Kidney glomerular epithelial cell (primary cell): ENCODE measurements at regions not wholly inside any gene's neighbourhood (a gene's known extent, or its start where the extent isn't known, plus 50 kb on each side); places are given as distances from the start of the nearest gene placed in this dataset.

Source experiments
- DNase-seq: peaks from one replicate; lab custom pipeline; 2025; lab: John Stamatoyannopoulos, UW

DNA sequence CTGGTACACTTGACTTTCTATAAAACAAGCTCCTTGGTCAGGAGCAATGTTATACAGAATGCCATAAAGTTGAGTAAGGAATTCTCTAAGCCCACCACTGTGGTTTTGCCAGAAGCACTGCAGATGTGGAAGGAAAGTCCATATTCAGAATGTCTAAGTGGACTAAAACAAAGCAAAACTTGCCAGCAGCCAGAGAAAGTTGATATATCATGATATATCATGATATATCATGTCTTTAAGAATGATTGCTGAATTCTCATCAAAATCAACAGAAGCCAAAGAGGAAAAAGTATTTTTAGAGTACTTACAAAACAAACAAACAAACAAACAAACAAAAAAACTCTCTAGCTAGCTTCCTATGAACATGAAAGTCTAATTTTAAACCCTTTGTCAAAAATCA lies 424.8 kb upstream of the OR4E1 start:
- no peak for DNase-seq

DNA sequence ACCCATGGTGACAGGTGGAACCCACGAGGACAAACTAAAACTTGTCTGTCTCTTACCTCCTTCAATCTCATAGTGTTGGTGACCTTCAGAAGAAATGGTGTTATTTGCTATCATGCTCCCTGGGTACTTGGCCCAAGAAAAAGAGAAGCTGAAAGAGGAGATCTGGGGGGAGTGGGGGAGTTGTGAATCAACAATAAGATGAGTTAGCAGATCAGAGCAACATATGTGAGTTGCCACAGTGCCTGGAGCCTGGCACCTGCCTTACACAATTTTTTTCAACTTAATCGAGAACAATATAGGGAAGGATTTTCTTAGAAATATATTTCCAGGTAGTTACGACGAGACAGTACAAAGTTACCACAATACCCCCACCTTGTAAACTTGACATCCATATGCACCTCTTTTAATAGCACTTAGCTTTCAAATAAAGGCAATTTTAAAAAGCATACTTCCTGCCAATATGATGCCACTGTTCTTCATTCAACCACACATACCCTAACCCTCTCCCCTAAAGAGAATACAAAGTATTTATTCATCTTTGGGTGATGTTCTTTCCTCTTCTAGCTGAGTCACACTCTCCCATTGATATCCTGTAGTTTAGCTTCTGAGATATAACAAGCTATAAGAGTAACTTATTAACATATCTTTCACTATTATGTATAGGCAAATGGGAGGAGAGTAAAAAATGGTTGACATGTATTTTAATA lies 424.1 kb upstream of the OR4E1 start:
- no peak for DNase-seq

DNA sequence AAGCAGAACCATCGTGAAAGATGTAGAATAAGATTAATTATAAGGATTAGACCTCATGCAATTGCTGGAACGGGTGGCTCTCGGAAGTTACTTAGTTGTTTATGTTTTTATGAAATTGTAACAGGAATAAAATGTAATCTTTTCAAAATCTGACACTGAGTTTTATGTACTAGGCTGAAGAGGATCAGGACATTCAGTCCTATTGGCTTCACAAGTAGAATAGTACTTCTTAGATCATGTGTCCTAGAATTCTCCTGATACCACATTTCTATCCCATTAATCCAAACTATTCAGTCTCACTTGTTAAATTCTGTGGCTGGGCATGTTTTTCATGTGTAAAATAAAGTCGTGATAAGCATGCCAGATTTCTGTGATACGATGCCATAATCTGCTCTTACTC lies 423.5 kb upstream of the OR4E1 start:
- DNase-seq: no peak

DNA sequence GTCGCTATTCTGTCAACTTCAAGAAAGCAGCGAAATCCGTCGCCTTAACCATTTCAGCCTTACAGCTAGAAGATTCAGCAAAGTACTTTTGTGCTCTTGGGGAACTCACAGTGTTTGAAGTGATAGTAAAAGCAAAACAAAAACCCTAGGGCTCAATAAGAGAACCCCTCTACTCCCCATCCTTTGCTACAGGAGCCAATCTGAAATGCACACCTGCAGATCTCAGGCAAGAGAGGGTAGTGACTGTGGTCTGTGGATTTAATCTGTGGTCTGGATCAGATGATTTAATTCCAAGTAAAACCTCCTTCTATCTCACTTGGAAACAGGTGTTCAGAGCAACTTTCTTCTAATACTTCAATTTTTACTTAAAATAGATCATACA lies 422.9 kb upstream of the OR4E1 start:
- DNase-seq: no peak

DNA sequence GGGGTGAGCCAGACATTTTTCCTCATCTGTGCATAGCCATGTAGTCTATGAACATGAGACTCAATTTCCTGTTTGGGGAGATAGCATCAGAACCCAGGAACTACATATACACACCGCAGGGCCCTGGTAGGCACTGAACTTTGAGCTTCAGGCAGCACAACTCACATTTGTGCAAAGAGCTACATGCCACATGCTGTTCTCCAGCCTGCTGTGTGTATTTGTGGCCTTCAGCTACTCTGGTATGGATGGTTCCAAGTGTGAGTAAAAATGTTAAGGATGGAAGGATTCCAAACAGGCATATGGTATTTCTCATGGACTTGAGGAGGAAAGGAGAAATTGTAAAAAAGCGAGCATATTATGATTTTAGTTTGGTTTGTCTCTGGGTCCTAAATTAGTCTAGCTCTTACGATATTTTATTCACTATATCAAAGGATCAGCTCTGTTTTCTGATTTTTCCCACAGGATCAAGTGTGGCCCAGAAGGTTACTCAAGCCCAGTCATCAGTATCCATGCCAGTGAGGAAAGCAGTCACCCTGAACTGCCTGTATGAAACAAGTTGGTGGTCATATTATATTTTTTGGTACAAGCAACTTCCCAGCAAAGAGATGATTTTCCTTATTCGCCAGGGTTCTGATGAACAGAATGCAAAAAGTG lies 422.4 kb upstream of the OR4E1 start:
- DNase-seq: no peak

DNA sequence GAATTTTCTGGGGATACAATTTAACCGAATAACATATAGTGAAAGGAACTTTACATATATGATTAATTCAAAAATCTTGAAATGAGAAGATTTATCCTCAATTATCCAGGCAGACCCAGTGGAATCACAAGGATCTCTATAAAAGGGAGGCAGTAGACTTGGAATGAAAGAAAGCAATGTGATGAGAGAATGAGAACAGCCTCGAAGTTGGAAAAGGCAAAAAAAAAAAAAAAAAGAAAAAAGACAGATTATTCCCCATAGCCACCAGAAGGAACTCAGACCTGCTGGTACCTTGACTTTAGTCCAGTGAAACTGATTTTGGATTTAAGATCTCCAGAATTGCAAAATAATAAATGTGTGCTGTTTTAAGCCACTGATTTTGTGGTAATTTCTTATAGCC lies 416.3 kb upstream of the OR4E1 start:
- no peak for DNase-seq

DNA sequence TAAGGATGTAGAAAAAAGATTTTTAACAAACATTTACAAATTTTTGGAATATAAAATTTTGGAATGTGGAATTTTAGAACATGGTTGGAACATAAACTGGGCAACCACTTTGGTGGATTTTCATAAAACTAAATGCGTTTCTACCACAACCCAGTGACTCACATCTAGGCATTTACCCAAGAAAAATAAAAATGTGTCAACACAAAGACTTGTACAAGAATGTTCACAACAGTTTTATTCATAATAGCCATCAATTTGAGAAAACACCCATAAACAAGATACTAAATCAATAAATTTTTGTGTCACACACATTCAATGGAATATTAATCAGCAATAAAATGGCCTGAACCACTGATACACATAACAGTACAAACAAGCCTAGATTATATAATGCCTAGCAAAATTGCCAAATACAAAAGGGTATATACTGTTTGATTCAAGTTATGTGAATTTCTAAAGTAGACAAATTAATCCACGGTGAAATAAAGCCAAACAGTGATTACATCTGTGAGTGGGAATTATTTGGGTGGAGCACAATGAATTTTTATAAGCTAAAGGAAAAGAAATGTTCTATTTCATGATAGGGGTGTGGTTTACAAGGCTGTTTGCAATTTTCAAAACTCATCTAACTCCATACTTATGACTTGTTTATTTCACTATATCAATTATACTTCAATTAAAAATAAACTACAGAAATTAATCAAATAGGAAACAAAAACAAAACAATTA lies 415.2 kb upstream of the OR4E1 start:
- no peak for DNase-seq

DNA sequence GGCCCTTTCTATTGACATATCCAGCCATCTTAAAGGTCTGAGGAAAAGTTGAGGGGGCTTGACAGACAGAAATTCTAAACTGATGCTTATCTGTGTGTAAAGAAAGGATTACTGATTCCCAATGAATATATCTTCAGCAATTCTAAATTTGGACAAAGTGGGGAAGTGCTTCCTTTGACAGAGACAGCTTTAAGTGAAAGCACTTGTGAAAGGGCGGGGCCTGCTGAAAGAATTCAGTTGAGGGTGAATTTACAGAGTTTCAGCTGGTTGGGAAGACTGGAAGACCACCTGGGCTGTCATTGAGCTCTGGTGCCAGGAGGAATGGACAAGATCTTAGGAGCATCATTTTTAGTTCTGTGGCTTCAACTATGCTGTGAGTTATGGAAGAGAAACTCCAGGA lies 412.5 kb upstream of the OR4E1 start:
- no peak for DNase-seq

DNA sequence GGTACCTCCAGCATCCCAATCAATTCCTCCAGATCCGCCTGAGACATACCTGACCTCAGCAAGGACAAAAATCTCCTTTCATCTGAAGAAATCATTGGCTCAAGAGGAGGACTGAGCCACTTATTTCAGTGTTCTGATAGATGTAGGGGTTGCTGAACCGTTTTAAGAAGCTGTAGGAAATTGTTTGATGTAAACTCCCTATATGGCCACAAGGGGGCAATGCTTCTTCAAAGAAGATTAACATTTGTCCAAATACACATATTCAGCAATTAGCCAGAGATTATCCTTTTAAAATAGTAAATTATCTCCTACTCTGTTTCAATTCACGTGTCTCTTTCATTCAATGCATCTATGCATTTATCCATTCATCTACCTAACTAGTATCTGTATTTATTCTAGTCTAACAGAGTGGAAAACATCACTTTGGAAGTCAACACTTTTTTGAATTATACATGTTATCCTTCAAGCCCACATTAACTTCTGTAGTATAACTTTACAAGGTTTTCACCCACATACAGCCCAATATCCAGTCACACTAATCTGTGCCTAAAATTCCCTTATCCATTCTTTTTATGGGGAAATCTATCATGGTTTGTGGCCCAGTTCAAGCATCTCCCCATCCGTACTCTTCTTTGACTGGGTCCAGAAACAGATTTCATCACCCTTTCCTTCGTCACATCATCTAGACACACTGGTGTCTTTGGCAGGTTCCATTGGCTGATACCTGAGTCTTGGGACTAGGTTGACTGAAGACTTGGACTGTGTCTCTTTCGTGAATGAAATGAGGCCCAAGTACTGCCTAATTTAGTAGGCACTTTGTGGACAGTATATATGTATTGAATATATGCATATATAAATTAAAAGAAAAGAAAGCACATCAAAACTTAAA lies 411.0 kb upstream of the OR4E1 start:
- DNase-seq: peak; percentile 52

DNA sequence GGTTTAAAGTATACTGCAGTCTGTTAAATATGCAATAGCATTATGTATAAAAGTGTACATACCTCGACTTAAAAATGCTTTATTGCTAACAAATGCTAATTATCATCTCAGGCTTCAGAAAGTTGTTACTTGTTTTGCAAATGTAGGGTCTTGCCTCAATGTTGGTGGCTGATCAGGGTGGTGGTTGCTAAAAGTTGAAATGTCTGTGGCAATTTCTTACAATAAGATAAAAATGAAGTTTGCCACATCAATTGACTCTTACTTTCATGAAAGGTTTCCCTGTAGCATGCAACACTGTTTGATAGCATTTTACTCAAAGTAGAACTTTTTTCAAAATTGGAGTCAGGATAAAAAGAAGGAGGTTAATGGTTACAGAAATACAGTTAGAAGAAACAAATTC lies 407.7 kb upstream of the OR4E1 start:
- DNase-seq: no peak

DNA sequence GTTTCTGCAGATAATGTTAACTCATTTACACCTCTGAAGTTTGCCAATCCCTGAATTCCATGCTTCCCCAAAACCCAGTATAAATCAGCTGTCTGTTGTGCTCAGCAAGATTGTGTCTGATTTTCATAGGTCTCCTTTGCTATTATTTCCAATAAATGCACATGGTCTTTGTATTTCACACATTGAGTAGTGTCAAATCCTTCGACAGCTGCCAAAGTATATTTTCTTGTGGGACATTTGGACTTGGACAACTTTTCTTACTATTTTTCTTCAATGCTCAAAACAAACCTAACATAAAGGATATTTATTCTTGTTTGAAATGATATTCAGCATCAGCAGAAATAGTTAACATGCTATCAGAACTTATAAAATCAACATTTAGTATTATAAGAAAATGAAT lies 406.1 kb upstream of the OR4E1 start:
- no peak for DNase-seq

DNA sequence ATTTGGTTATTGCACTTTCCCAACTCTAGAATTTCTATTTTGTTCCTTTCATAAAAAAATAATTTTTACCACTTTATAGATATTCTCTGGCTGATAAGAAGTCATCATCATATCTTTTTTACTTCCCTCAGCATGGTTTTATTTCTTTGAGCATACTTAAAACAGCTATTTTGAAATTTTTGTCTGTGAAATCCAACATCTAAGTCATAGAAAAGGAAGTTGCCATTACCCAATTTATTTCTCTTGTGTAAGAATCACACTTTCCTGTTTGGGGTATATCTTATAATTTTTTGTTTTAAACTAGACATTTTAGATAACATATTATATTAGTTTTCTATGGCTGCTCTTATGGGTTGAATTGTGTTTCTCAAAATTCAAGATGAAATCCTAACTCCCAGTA lies 400.2 kb upstream of the OR4E1 start:
- DNase-seq: no peak

DNA sequence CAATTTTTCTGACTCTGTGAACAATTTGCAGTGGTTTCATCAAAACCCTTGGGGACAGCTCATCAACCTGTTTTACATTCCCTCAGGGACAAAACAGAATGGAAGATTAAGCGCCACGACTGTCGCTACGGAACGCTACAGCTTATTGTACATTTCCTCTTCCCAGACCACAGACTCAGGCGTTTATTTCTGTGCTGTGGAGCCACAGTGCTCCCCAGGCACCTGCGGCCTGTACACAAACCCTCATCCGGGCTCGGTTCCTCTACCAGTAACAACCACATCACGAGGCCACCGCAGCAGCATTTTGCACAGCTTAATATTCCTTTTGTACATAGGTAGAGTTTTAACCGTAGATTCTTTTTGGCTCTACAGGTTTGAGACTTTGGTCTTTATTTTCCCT lies 397.4 kb upstream of the OR4E1 start:
- DNase-seq: no peak

DNA sequence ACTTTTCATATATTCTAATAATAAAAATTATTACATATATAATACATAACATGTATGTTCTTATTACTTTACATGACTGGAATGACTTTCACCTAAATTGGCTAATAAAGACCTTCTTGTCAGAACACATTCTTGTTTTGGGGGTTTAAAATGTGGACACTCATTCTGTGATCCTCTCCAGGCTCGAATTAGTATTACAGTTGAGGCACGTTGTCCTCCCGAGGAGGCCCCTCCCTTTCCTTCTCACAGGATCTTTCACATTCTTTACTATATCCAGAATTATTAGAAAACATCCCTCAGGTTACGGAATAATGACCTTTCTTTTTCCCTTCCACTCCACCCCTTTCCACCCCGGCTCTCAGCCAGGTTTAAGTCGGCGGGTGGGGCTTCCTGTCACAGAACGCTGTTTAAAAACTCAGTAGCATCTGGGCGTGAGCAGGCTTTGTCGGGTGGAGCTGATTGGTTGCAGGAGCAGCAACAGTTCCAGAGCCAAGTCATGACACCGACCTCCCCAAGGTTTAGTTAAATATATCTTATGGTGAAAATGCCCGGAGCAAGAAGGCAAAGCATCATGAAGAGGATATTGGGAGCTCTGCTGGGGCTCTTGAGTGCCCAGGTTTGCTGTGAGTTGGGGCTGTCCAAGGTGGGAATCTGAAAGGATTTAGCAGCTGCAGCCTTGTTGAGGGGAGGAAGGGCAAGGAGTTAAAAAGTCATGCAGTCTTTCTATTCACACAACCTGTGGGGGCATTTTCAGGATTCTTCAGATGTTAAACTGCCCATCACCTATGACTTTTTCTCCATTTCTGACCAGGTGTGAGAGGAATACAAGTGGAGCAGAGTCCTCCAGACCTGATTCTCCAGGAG lies 396.7 kb upstream of the OR4E1 start:
- DNase-seq: no peak

DNA sequence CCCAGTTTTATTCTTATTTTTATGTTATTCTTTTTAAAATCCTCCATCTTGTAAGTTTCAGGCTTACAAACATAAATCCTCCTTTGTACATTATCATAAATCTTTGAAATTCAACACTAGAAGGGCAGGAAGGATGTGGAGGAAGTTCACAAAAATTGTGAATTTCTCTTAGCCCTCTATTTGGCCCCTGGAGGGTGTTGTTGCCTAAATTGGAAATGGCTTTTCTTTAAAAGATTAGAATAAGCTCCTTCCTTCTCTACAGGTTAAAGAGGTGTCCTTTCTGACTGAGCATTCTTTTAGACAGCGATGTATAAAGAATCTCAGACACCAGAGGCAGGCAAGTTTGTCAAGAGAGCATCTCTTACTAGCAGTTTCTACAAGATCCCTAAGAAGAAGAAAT lies 391.7 kb upstream of the OR4E1 start:
- DNase-seq: no peak

DNA sequence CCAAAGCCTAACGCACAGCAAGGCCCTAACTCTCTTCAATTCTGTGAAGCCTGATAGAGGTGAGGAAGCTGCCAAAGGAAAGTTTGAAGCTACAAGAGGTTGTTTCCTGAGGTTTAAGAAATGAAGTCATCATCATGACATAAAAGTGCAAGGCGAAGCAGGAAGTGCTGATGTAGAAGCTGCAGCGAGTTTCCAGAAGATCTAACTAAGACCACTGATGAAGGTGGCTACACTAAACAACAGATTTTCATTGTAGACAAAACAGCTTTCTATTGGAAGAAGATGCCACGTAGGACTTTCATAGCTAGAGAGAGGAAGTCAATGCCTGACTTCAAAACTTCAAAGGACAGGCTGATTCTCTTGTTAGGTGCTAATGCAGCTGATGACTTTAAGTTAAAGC lies 385.6 kb upstream of the OR4E1 start:
- DNase-seq: no peak

DNA sequence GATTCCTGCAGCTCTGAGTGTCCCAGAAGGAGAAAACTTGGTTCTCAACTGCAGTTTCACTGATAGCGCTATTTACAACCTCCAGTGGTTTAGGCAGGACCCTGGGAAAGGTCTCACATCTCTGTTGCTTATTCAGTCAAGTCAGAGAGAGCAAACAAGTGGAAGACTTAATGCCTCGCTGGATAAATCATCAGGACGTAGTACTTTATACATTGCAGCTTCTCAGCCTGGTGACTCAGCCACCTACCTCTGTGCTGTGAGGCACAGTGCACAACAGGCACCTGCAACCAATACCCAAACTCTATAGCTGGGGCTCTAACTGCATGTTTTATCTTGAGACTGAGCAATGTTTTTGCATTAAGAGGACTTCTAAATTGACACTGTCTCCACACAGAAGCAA lies 379.2 kb upstream of the OR4E1 start:
- peak; percentile 23 for DNase-seq

DNA sequence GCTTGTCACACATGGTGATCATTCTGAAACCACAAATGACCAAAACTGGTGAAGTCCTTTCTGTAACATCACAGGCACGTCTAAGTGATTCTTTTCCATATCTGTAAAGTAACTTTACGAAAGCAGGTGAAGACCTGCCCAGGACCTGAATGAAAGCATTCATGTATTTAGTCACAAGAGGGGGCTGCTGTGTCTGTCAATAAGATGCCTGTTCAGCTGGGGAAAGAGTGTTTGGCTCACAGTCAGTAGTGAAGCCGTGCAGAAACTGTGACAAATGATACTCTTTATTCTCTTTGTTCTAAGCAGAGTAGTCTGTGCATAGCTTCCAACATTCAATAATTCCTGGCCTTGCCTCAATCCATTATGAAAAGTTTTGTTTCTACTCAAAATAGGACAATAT lies 373.5 kb upstream of the OR4E1 start:
- peak; percentile 38 for DNase-seq

DNA sequence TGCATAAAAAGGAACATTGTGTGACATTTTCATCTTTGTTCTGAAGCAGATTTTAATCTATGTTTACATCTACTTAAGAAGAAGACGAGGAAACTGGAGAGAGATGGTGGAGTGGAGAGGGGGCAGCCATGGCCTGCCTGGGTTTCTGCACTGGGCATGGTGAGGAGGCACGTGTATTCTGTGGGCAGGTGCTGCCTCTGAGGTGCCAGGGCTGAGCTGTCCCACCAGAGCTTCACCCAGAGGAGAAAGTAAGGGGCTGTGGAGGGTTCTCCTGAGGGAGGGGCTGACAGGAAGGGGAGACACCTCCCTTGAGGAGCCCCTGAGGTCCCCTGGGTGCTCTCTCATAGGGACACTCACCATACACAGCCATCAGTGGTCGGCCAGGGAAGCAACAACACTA lies 372.4 kb upstream of the OR4E1 start:
- no peak for DNase-seq

DNA sequence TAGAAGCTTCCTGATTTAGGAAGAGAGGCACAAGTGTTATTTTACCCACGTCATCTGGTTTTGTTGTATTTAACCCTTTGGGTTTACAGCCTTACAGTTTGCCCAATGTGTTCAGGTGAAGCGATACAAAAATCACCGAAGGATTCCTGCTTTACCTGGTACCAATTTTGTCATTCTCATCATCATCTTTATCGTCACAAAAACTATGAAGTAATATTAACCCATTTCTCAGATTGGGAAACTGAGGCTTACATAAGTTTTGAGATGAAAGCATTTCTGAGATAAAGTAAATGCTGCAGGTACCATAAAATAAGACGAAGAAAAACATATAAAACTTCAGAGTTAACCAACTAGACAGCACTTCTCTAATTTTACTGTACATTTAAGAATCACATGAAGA lies 370.6 kb upstream of the OR4E1 start:
- DNase-seq: no peak

DNA sequence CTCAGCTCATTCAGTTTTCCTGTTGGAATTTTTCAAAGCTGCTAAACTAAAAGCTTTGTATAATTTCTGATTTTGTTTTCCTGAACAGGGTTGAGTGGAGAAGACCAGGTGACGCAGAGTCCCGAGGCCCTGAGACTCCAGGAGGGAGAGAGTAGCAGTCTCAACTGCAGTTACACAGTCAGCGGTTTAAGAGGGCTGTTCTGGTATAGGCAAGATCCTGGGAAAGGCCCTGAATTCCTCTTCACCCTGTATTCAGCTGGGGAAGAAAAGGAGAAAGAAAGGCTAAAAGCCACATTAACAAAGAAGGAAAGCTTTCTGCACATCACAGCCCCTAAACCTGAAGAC lies 367.1 kb upstream of the OR4E1 start:
- no peak for DNase-seq
